ENCODE measurements at regions not wholly inside any gene's neighbourhood (a gene's known extent, or its start where the extent isn't known, plus 50 kb on each side); places are given as distances from the start of the nearest gene placed in this dataset.

DNA sequence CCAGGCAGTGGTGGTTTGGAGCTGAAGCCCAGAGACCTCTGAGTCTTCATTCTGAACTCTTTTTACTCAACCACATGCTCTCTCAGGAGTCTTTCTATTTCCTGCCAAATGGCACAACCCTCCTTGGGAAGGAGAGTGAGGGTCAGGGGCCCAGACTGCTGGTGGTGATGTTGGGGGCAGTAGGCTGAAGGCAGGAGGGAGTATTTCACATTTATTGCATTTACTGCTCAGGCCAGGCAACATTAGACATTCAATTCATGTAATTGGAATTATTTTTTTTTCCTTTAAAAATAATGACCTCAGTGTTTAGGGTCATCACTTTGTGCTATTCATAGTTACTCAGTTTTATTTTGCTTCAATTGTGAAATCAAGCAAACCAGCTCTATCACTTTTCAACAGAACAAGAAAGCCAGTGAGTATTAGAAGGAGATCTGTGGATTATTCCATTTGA, 311.3 kb upstream of the NT5C1B start:
- Histone ChIP-seq H3K36me3 (ENCODE audit: insufficient read depth) (no peaks in the 10 kb centered on the region), H3K27ac (no peak overlapping the region), H3K9ac (no peak overlapping the region), H4K20me1 (ENCODE audit: insufficient read depth) (no peaks in the 10 kb centered on the region), H3K4me1 (ENCODE audit: low read depth, poor library complexity, severe bottlenecking) (peaks cover 16% of the 10 kb centered on the region), H3K79me2 (ENCODE audit: insufficient read depth, low read depth) (no peaks in the 10 kb centered on the region), H3K4me3 (IDR thresholded peaks at IDR 0.05; ENCODE audit: insufficient read depth, low read depth, low read length) (no peak overlapping the region), H3K4me2 (no peak overlapping the region), H3K27me3 (ENCODE audit: insufficient read depth, low read depth) (no peaks in the 10 kb centered on the region), H2AFZ (ENCODE audit: low read depth) (no peak overlapping the region)
- TF ChIP-seq, protein P1, sequence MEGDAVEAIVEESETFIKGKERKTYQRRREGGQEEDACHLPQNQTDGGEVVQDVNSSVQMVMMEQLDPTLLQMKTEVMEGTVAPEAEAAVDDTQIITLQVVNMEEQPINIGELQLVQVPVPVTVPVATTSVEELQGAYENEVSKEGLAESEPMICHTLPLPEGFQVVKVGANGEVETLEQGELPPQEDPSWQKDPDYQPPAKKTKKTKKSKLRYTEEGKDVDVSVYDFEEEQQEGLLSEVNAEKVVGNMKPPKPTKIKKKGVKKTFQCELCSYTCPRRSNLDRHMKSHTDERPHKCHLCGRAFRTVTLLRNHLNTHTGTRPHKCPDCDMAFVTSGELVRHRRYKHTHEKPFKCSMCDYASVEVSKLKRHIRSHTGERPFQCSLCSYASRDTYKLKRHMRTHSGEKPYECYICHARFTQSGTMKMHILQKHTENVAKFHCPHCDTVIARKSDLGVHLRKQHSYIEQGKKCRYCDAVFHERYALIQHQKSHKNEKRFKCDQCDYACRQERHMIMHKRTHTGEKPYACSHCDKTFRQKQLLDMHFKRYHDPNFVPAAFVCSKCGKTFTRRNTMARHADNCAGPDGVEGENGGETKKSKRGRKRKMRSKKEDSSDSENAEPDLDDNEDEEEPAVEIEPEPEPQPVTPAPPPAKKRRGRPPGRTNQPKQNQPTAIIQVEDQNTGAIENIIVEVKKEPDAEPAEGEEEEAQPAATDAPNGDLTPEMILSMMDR (conservative IDR thresholded peaks at IDR 0.05; ENCODE audit: low read depth, low read length): no peak

DNA sequence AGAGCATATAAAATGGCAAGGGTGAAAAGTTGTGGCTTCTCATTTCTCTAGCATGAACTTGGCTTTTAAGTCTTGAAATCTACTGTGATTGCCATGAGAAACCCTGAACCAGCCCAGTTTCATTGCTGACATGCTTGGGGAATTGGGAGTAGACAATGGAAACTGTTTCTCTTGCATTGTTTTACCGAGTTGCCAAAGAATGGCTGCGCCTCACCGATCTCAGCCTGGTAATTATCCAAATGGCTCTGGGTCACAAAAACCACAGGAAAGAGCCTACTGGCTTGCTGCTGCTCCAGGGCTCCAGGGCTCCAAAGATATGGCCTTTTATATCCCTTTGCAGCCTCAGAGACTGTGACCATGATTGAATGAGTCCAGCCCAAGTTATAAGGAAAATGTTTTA, 310.4 kb upstream of the NT5C1B start:
- Histone ChIP-seq H3K27ac (no peak overlapping the region), H3K79me2 (ENCODE audit: insufficient read depth, low read depth) (no peaks in the 10 kb centered on the region), H3K4me3 (IDR thresholded peaks at IDR 0.05; ENCODE audit: insufficient read depth, low read depth, low read length) (no peak overlapping the region), H3K36me3 (ENCODE audit: insufficient read depth) (no peaks in the 10 kb centered on the region), H3K4me1 (ENCODE audit: low read depth, poor library complexity, severe bottlenecking) (peaks cover 16% of the 10 kb centered on the region), H4K20me1 (ENCODE audit: insufficient read depth) (no peaks in the 10 kb centered on the region), H3K9ac (no peak overlapping the region), H3K27me3 (ENCODE audit: insufficient read depth, low read depth) (no peaks in the 10 kb centered on the region), H3K4me2 (no peak overlapping the region), H2AFZ (ENCODE audit: low read depth) (no peak overlapping the region)
- TF ChIP-seq, protein P1 (conservative IDR thresholded peaks at IDR 0.05; ENCODE audit: low read depth, low read length): no peak

DNA sequence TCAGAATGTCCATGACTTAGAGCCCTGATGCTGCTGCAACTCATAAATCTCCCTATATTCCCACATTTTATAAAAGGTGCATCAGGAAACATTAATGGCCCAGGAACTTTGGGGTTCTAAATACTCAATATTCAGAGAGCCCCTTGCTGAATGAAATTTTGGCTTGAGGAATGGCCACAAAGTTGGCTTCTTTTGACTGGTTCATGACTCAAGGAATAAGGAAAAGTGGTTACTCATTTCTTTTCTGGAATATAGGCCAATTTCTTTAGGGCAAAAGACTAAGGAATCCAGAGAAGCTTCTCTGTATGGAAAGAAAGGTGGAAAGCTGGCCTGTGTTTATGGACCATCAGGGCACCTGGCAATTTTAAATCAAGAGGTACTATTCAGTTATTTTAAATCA, 308.9 kb upstream of the NT5C1B start:
- Histone ChIP-seq H3K9ac (no peak overlapping the region), H2AFZ (ENCODE audit: low read depth) (no peak overlapping the region), H3K27ac (no peak overlapping the region), H3K36me3 (ENCODE audit: insufficient read depth) (no peaks in the 10 kb centered on the region), H3K79me2 (ENCODE audit: insufficient read depth, low read depth) (no peaks in the 10 kb centered on the region), H3K4me1 (ENCODE audit: low read depth, poor library complexity, severe bottlenecking) (peaks cover 2% of the 10 kb centered on the region), H3K4me2 (no peak overlapping the region), H3K4me3 (IDR thresholded peaks at IDR 0.05; ENCODE audit: insufficient read depth, low read depth, low read length) (no peak overlapping the region), H4K20me1 (ENCODE audit: insufficient read depth) (no peaks in the 10 kb centered on the region), H3K27me3 (ENCODE audit: insufficient read depth, low read depth) (no peaks in the 10 kb centered on the region)
- TF ChIP-seq, protein P1 (conservative IDR thresholded peaks at IDR 0.05; ENCODE audit: low read depth, low read length): no peak

DNA sequence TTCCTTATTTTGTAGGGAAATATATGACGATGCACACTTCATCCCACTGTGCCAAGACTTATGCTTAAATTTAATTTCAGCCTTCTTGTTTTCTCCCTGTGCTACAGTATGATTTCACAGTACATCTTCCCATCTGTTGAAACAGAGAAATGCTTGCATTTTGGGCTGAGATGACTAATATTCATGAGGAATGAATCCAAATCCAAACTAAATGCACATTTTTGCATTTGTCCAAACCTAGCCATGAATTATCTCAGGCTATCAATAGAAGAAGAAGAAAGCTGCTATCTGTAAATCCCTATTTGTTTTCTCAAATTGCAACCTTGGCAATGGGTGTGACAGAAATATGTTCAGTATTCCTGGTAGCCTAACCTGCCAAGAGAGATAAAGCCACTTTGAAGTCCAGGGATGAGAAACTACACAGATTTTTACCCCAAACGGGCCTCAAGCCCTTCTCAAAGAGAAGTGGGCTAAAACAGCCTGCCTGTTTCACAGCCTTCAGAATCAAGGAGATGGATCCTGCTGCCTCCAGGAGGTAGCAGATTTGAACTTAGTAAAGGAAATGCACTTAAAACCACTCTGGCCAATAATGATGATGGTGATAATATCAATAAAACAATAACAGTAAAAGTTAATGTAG, 306.9 kb upstream of the NT5C1B start:
- Histone ChIP-seq H3K27ac (no peak overlapping the region), H3K36me3 (ENCODE audit: insufficient read depth) (no peaks in the 10 kb centered on the region), H3K4me1 (ENCODE audit: low read depth, poor library complexity, severe bottlenecking) (no peaks in the 10 kb centered on the region), H3K79me2 (ENCODE audit: insufficient read depth, low read depth) (no peaks in the 10 kb centered on the region), H2AFZ (ENCODE audit: low read depth) (no peak overlapping the region), H3K4me3 (IDR thresholded peaks at IDR 0.05; ENCODE audit: insufficient read depth, low read depth, low read length) (no peak overlapping the region), H4K20me1 (ENCODE audit: insufficient read depth) (no peaks in the 10 kb centered on the region), H3K9ac (no peak overlapping the region), H3K4me2 (no peak overlapping the region), H3K27me3 (ENCODE audit: insufficient read depth, low read depth) (no peaks in the 10 kb centered on the region)
- TF ChIP-seq, protein P1 (conservative IDR thresholded peaks at IDR 0.05; ENCODE audit: low read depth, low read length): no peak
